ENCODE measurements at regions not wholly inside any gene's neighbourhood (a gene's known extent, or its start where the extent isn't known, plus 50 kb on each side); places are given as distances from the start of the nearest gene placed in this dataset.

DNA sequence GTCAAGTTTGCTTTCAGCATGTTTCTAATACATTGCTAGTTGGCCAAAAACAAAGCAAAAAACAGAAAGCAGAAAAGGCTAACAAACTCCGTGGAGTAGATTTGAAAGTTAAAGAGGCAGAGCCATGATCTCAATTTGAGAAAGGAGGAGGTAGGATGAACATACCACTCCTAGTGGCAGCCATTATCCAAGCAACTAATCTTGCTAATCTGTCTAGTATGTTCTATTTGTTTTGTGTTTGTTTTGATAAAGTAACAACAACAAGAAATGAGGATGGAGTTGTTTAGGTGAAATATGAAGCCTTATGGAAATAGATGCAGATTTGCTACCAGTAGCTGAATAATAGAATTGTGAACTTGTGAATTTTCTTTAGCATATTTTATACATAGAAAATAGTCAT, 295.5 kb upstream of the PRDM1 start:
- ATAC-seq (ENCODE audit: low FRiP score) (no peak), DNase-seq (ENCODE audit: low spot score) (no peak)
- TF ChIP-seq, protein P1, sequence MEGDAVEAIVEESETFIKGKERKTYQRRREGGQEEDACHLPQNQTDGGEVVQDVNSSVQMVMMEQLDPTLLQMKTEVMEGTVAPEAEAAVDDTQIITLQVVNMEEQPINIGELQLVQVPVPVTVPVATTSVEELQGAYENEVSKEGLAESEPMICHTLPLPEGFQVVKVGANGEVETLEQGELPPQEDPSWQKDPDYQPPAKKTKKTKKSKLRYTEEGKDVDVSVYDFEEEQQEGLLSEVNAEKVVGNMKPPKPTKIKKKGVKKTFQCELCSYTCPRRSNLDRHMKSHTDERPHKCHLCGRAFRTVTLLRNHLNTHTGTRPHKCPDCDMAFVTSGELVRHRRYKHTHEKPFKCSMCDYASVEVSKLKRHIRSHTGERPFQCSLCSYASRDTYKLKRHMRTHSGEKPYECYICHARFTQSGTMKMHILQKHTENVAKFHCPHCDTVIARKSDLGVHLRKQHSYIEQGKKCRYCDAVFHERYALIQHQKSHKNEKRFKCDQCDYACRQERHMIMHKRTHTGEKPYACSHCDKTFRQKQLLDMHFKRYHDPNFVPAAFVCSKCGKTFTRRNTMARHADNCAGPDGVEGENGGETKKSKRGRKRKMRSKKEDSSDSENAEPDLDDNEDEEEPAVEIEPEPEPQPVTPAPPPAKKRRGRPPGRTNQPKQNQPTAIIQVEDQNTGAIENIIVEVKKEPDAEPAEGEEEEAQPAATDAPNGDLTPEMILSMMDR (IDR thresholded peaks at IDR 0.05): no peak

DNA sequence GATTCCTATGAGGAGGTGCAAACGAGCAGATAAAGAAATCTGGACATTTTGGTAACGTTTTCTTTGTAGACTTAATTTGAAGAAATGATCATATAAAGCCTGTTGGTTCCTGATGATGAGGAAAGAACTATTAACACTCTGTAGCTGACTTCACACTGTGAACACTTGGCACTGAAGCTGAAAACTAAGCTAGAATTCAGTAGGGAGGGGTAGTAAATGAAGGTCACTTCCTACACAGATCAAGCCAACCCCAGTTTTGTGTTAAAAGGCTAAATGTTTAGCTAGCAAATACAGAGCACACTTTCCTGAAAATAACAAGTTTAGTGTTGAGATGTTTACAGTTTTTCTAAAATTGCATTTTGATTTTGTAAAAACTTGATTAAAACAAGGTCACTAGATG, 296.2 kb upstream of the PRDM1 start:
- no peak for DNase-seq (ENCODE audit: low spot score)
- TF ChIP-seq, protein P1 (IDR thresholded peaks at IDR 0.05): no peak
- no peak for ATAC-seq (ENCODE audit: low FRiP score)

DNA sequence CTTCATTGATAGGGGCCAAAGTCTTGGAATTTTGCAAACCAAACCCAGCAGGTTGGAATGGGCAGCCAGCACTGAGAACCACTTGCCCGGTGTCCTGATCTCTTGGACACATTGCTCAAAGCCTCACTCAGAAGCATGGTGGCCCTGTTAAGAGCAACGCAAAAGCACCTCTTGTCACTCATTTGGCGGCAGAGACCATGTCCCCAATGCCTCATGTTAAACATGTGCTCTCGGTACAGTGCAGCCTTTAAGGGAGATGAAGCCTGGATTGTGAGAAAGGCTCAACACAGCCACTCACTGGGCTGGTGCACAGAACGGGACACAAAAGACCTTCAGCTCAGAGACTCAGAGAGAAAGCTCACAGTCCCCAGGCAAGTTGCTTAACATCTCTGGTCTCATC, 298.4 kb upstream of the PRDM1 start:
- ATAC-seq (ENCODE audit: low FRiP score) (no peak), DNase-seq (ENCODE audit: low spot score) (no peak)
- TF ChIP-seq, protein P1 (IDR thresholded peaks at IDR 0.05): no peak

DNA sequence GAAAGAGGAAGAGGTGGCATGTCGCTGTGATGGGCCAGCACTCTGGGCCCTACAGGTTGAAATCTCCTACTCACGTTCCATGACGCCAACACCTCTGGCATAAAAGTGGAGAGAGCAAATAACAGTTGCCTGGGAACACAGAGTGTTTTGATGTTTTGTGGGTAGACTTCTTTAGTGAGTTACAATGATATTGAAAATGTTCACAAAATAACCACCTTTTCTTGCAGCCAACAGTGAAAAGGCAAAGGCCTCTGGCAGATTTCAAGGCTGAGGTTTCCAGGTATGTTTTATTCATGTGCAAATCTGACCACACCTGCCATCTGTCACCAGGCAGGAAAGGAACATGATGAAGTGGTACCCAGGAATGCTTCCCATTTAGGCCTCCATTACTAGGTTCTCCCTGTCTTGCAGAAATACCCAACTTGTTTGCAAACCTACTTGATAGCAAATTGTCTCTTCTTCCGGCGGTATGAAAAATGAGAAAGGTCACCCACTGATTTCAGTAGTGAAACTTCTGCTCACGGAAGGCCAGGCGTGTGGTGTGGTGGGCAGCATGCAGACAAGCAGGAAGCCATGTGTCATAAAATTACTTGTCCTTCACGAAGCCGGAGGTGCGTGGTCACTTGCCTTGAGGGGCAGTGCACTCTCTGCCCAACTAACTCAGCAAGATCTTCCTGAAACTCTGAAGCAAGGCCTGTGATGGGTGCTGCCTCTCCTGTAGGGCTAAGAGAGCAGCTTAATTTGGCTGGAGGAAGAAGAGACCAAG, 299.1 kb upstream of the PRDM1 start:
- DNase-seq (ENCODE audit: low spot score) (no peak), ATAC-seq (ENCODE audit: low FRiP score) (no peak)
- TF ChIP-seq, protein P1 (IDR thresholded peaks at IDR 0.05): no peak

- ATAC-seq (ENCODE audit: low FRiP score) (no peak), DNase-seq (ENCODE audit: low spot score) (no peak)
- TF ChIP-seq, protein P1 (IDR thresholded peaks at IDR 0.05): no peak
Observed at GRCh38 chr6:105786449-105786848, 299.7 kb upstream of the PRDM1 start.

DNA sequence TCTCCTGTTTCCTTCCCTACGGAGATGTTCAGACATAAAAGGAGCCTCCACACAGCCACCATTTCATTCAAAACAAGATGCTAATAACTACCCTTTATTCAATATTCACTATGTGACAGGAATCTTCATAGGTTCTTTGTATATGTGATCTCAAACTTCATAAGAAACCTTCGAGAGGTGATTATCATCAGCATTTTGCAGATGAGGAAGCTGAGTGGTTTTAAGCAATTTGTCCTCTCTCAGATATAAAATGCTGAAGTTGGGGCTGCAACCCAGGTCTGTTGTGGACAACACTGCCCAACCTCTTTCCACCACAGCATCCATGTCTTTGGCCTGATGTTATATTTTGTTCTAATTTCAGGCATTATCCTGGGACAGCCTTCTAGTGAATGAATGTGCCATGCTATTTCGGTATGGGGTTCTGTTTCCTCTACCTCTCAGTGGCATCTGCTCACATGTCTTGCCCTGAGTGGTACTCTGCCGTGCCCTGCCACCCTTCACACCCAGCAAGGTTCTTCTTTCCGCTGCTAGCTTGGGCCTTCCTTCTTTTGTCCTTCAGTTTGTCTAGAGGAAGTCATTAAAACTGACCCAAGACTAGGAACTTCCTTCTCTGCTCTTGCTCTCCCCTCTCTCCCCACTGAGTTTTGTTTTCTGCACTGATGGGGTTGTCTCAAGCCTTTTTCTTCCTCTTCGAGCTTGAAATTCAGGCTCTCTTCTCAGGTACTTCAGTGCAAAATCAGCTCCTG, 300.9 kb upstream of the PRDM1 start:
- ATAC-seq (ENCODE audit: low FRiP score): no peak

More for the DNA sequence above, 300.9 kb upstream of the PRDM1 start:
- TF ChIP-seq, protein P1 (IDR thresholded peaks at IDR 0.05): no peak
- DNase-seq (ENCODE audit: low spot score): no peak

All from omental fat pad (tissue), 3 donors.